OCI-LY1 (cell line): ENCODE measurements at regions not wholly inside any gene's neighbourhood (a gene's known extent, or its start where the extent isn't known, plus 50 kb on each side); places are given as distances from the start of the nearest gene placed in this dataset.

Experiments used
- H2AFZ ChIP-seq: fragments of 200-600 bp; sonication (generic), shearing (Covaris generic); 2 replicates; pipeline ENCODE4 v1.6.0; 2014; ENCODE audit warnings: antibody characterized with exemption, mild to moderate bottlenecking, low read length
- H3F3A ChIP-seq: fragments of 200-600 bp; sonication (generic), shearing (Covaris generic); 2 replicates; pipeline ENCODE4 v1.6.0; 2014; ENCODE audit warnings: mild to moderate bottlenecking, antibody characterized with exemption, low read length, moderate library complexity; ENCODE audit not compliant: insufficient read depth
- H3K27ac ChIP-seq: fragments of 200-600 bp; sonication (generic); 2 replicates; pipeline ENCODE4 v1.5.1; 2014; ENCODE audit warnings: low read length, mixed run types, mild to moderate bottlenecking, low read depth; ENCODE audit not compliant: poor library complexity, severe bottlenecking
- H3K27me3 ChIP-seq: fragments of 200-600 bp; sonication (generic); 2 replicates; pipeline ENCODE4 v1.6.0; 2014; ENCODE audit warnings: antibody characterized with exemption, mild to moderate bottlenecking, low read length, moderate library complexity; ENCODE audit not compliant: insufficient read depth
- H3K36me3 ChIP-seq: fragments of 200-600 bp; sonication (generic); 2 replicates; pipeline ENCODE4 v1.6.1; 2014; ENCODE audit warnings: mild to moderate bottlenecking, antibody characterized with exemption, low read length, moderate library complexity, mixed read lengths; ENCODE audit not compliant: insufficient read depth
- H3K4me1 ChIP-seq: fragments of 200-600 bp; sonication (generic); 2 replicates; pipeline ENCODE4 v1.5.1; 2014; ENCODE audit warnings: mild to moderate bottlenecking, low read length, moderate library complexity; ENCODE audit not compliant: insufficient read depth, severe bottlenecking
- H3K4me2 ChIP-seq: fragments of 200-600 bp; sonication (generic), shearing (Covaris generic); 2 replicates; pipeline ENCODE4 v1.6.1; 2014; ENCODE audit warnings: low read length
- H3K4me3 ChIP-seq: fragments of 200-600 bp; sonication (generic); 2 replicates; pipeline ENCODE4 v1.5.1; 2014; ENCODE audit warnings: low read length, low read depth, mild to moderate bottlenecking, mixed read lengths; ENCODE audit not compliant: poor library complexity, severe bottlenecking
- H3K79me2 ChIP-seq: fragments of 200-600 bp; shearing (Covaris generic); 2 replicates; pipeline ENCODE4 v1.6.1; 2016; ENCODE audit warnings: mixed run types, low read length, mixed read lengths; ENCODE audit not compliant: insufficient read depth
- H3K9ac ChIP-seq: fragments of 200-600 bp; sonication (generic), shearing (Covaris generic); 2 replicates; pipeline ENCODE4 v1.6.1; 2014; ENCODE audit warnings: mild to moderate bottlenecking, low read length, mixed read lengths
- H3K9me2 ChIP-seq: fragments of 200-600 bp; sonication (generic), shearing (Covaris generic); 2 replicates; pipeline ENCODE4 v1.6.1; 2014; ENCODE audit warnings: low read depth, mild to moderate bottlenecking, low read length, mixed read lengths
- H3K9me3 ChIP-seq: fragments of 200-600 bp; shearing (Covaris generic); 2 replicates; pipeline ENCODE4 v1.6.1; 2014; ENCODE audit warnings: low read length, mixed read lengths
- H4K20me1 ChIP-seq: fragments of 200-600 bp; sonication (generic), shearing (Covaris generic); 2 replicates; pipeline ENCODE4 v1.6.0; 2016; ENCODE audit warnings: mild to moderate bottlenecking, low read length; ENCODE audit not compliant: insufficient read depth
- CTCF ChIP-seq: fragments of 200-600 bp; sonication (generic), shearing (Covaris generic); IDR thresholded peaks from 2 replicates; pipeline ENCODE4 v1.5.1; 2017; ENCODE audit warnings: mild to moderate bottlenecking, antibody characterized with exemption, low read length, moderate library complexity, mixed read lengths
- EZH2 ChIP-seq: fragments of 200-600 bp; sonication (generic), shearing (Covaris generic); IDR thresholded peaks from 2 replicates; pipeline ENCODE4 v1.8.0; 2017; ENCODE audit warnings: borderline replicate concordance, mixed run types, mild to moderate bottlenecking, antibody characterized with exemption, low read length, moderate library complexity, mixed read lengths

- Histone ChIP-seq H2AFZ (no peak overlapping the region), H3K36me3 (no peaks in the 10 kb centered on the region), H3K4me3 (no peak overlapping the region), H4K20me1 (no peaks in the 10 kb centered on the region), H3K9ac (no peak overlapping the region), H3F3A (no peaks in the 10 kb centered on the region), H3K4me2 (no peak overlapping the region), H3K4me1 (no peaks in the 10 kb centered on the region), H3K27me3 (no peaks in the 10 kb centered on the region), H3K27ac (no peak overlapping the region), H3K9me2 (no peaks in the 10 kb centered on the region), H3K79me2 (no peaks in the 10 kb centered on the region), H3K9me3 (no peaks in the 10 kb centered on the region)
- TF ChIP-seq CTCF (no peak), EZH2 (no peak)
Measured at GRCh38 chr2:48197618-48198017, 116.9 kb upstream of the FOXN2 start.

GRCh38 chr2:48198371-48198770 is 116.1 kb upstream of the FOXN2 start:
- no peak overlapping the region for H3K4me2 ChIP-seq
- H3K36me3 ChIP-seq = no peaks in the 10 kb centered on the region
- H3K4me1 ChIP-seq = no peaks in the 10 kb centered on the region
- H3K27me3 ChIP-seq = no peaks in the 10 kb centered on the region
- H3K9me3 ChIP-seq = no peaks in the 10 kb centered on the region
- H3K79me2 ChIP-seq = no peaks in the 10 kb centered on the region
- H3F3A ChIP-seq = no peaks in the 10 kb centered on the region
- H4K20me1 ChIP-seq = no peaks in the 10 kb centered on the region
- no peak overlapping the region for H3K27ac ChIP-seq
- TF ChIP-seq EZH2 (no peak), CTCF (no peak)
- H3K4me3 ChIP-seq = no peak overlapping the region
- no peak overlapping the region for H3K9ac ChIP-seq
- no peak overlapping the region for H2AFZ ChIP-seq
- no peaks in the 10 kb centered on the region for H3K9me2 ChIP-seq

GRCh38 chr2:48199070-48199469 is 115.4 kb upstream of the FOXN2 start:
- TF ChIP-seq CTCF = no peak
- TF ChIP-seq EZH2 = no peak
- H3K27me3 ChIP-seq = no peaks in the 10 kb centered on the region
- no peaks in the 10 kb centered on the region for H4K20me1 ChIP-seq
- no peaks in the 10 kb centered on the region for H3K9me2 ChIP-seq
- H3K27ac ChIP-seq = no peak overlapping the region
- no peak overlapping the region for H3K4me2 ChIP-seq
- no peaks in the 10 kb centered on the region for H3F3A ChIP-seq
- no peak overlapping the region for H3K4me3 ChIP-seq
- H3K79me2 ChIP-seq = no peaks in the 10 kb centered on the region
- no peaks in the 10 kb centered on the region for H3K9me3 ChIP-seq
- H3K9ac ChIP-seq = no peak overlapping the region
- H3K4me1 ChIP-seq = no peaks in the 10 kb centered on the region
- no peak overlapping the region for H2AFZ ChIP-seq
- H3K36me3 ChIP-seq = no peaks in the 10 kb centered on the region
